Germinal center (tissue), 1 donor: ENCODE measurements at regions not wholly inside any gene's neighbourhood (a gene's known extent, or its start where the extent isn't known, plus 50 kb on each side); places are given as distances from the start of the nearest gene placed in this dataset.

Experiments used
- DNase-seq: peaks from one replicate; pipeline ENCODE4 v3.0.0; 2012; ENCODE audit warnings: mixed read lengths, low spot score

GRCh38 chr6:14640631-14641030 is 523.1 kb downstream of the CD83 start:
- DNase-seq, result no peak

DNA sequence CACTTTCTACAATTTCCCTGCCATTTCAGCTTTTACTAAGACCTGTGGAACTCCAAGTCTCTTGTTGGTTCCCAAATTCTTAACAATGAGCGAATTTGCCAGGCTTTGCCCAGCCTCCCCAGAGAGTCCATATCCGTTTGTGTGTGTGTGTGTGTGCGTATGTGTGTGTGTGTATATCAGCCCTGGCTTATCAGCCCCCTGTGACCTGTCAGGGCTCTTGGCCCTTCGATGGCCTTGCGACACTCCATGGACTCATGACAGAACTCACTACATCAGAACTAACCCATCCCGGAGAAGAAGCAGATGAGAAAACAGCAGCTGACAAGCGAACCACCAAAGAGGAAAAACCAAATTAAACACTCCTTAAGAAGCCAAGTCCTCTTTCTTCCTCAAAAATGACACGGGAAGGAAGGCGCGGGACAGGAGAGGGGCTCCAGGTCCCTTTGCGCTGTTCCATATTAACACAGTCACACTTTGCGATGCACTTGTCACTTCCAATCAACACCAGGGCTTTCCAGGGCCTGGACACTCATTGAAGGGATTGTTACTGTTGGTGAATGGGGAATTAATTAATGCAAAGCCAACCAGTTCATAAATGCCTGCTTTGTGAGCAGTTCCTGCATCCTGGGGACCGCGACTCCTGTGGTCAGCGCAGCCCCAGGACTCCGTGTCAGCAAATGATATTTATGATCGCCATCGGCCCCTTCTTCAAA is 524.0 kb downstream of the CD83 start:
- DNase-seq, result no peak

- no peak for DNase-seq
Measured at GRCh38 chr6:14642136-14642505, 524.5 kb downstream of the CD83 start.

DNA sequence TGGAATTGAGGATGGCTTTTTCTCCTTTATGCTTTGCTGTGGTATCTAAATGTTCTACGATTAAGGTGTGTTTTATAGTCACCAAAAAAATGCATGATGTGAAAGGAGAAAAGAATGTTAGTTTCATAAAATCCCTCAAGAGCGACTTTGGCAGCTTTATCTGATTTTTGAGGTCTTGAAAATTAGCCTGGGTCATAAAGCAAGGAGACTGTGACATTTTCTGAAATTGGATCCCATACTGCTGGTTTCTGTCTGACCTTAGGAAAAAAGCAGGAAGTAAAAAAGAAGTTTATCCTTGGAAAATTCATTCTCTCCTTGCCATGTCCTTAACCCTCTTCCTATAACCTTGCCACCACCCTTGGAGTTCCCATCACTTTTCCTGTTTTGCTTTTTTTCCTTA is 525.3 kb downstream of the CD83 start:
- DNase-seq, result no peak

- no peak for DNase-seq
Measured at GRCh38 chr6:14644381-14644780, 526.8 kb downstream of the CD83 start.

DNA sequence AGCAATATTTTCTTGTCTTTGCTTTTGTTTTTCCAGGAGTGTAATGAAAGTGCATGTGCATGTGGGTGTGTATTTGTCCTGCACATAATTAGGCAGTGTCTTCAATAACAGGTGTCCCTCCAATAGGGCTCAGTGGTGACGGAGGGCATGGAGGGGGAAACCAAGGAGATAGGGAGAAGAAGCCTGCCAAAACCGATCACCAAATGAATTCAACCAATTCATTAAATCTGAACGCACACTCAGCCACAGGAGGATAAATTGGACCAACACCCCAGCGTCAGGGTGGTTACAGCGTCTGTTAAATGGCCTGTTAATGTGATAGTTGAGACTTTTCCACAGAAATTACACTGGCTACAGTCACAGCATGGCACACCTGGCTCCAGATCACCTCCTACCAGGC is 527.6 kb downstream of the CD83 start:
- no peak for DNase-seq

GRCh38 chr6:14645841-14646240 is 528.3 kb downstream of the CD83 start:
- no peak for DNase-seq

DNA sequence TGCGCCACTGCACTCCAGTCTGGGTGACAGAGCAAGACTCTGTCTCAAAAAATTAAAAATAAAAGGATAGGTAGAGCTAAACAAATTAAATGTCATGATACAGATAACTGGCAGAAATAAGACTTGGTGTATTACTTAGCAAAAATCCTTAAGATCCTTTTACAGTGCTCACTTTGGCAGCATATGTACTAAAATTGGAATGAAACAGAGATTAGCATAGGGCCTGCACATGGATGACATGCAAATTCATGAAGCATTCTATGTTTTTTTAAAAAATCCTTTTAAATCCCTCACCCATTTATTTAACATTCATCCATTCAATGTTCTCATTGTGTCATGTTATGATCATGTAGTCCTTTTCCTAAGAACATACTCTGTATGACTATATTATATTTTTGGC is 528.8 kb downstream of the CD83 start:
- no peak for DNase-seq

DNA sequence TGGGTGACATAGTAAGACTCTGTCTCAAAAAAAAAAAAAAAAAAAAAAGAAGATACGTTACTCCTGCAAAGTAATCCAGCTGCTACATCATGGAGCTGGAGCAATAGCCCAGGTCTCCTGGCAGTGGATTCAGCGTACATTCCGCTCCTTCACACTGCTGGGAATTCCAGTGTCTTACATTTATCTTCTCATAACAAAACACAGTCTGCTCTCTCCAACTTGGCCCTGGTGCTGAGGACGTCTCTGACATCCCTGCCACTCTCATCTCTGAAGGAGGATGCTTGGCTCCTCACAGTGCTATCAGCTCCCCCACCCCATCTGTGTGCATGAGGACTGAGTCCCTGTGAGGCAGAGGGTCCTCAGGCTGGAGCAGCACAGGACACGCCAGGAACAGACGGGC is 529.8 kb downstream of the CD83 start:
- DNase-seq, result no peak

GRCh38 chr6:14652536-14652935 is 535.0 kb downstream of the CD83 start:
- no peak for DNase-seq

- DNase-seq, result no peak
Measured at GRCh38 chr6:14655201-14656061, 537.9 kb downstream of the CD83 start.

DNA sequence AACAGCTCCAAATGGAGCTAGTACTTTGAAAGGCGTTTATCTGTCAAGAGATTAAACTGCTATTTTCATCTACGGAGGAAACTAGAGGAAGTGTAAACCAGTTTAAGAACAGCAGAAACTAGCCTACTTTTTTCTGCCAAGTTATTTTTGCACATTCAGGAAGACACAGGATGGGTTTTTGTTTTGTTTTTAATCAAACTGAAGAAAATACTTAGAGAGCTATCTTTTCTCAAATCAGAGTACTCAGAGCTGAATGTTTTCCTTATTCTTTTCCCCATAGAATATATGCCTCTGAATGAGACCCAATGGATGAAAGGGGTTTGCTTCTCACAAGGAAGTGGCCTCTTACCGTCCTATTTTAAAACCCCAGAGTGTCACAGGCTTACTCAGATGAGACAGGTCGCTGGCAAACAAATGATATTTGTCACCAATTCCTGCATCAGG is 538.5 kb downstream of the CD83 start:
- peak; percentile 45 for DNase-seq

GRCh38 chr6:14656649-14657048 is 539.1 kb downstream of the CD83 start:
- DNase-seq, result no peak

GRCh38 chr6:14658030-14658429 is 540.5 kb downstream of the CD83 start:
- no peak for DNase-seq

GRCh38 chr6:14658886-14659561 is 541.5 kb downstream of the CD83 start:
- no peak for DNase-seq

DNA sequence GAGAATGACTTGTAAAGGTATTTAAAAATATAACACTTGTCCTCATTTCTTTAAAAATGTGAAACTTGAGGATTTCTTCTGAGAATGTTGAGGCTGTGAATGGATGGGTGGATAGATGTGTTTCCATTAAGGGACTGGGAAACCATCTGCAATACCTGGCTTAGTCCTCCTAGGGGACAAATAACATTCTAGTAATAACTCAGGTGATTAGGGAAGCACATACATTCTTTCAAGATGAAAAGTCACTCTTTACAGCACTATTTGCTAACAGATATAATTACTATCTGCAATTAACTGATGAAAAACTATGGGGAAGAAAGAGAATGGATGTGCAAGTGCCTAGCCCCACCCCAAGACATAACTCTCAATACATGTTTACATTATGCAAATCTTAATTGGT is 542.3 kb downstream of the CD83 start:
- no peak for DNase-seq

- peak; percentile 66 for DNase-seq
Measured at GRCh38 chr6:14660806-14661579, 543.4 kb downstream of the CD83 start.

- DNase-seq, result no peak
Measured at GRCh38 chr6:14661691-14662090, 544.1 kb downstream of the CD83 start.

- peak; percentile 75 for DNase-seq
Measured at GRCh38 chr6:14664112-14664601, 546.6 kb downstream of the CD83 start.

DNA sequence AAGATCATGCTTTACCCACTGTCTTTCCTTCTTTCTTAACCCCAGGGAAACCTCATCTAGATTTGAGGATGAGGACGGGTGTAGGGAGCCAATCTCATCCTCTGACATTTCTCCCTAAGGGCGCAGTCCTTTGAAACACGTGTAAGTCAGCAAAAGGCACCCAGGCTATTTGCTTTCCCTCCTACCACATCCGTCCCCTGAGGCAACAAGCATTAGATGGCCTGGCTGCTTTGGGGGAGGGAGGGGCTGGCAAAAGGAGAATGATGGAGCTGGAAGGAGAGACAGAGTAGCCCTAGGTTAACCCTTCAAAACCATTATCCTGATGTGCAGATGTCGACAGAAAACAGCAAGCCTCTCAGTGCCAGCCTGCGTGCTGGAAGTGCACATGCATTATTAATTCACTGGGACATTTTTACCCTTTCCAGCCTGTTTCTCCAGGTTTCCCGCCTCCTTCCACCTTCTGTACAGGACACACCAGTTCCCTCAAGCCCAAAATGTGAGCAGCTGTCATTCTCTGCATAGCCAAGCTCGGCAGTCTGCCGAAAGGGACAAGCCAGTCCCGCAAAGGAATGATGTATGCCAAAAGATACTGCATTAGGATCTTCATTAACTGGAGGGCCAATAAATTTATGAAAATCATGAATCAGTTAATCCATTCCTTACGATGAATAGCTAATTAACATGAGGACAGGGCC is 547.2 kb downstream of the CD83 start:
- DNase-seq, result peak; percentile 13
